SK-N-MC (cell line): ENCODE measurements at regions not wholly inside any gene's neighbourhood (a gene's known extent, or its start where the extent isn't known, plus 50 kb on each side); places are given as distances from the start of the nearest gene placed in this dataset.

Experiments used
- EZH2 ChIP-seq: fragments of 200-600 bp; sonication (generic); IDR thresholded peaks from one replicate; pipeline ENCODE4 v1.6.1; 2017; ENCODE audit warnings: antibody characterized with exemption
- FOXP2 ChIP-seq: optimal IDR thresholded peaks from 2 replicates; pipeline ENCODE3; 2011; ENCODE audit warnings: mild to moderate bottlenecking, moderate library complexity; ENCODE audit not compliant: insufficient read depth; ENCODE audit errors: extremely low read length, control extremely low read depth
- POLR2AphosphoS5 ChIP-seq: IDR thresholded peaks from 2 replicates; pipeline ENCODE4 v1.6.1; 2012; ENCODE audit warnings: mild to moderate bottlenecking, low read depth, low read length, borderline replicate concordance

GRCh38 chr2:12953596-12953995 is 236.9 kb downstream of the TRIB2 start:
- TF ChIP-seq EZH2, result no peak
- no peak for TF ChIP-seq FOXP2
- TF ChIP-seq POLR2AphosphoS5, result no peak
